GM23338 (cell line): ENCODE measurements at regions not wholly inside any gene's neighbourhood (a gene's known extent, or its start where the extent isn't known, plus 50 kb on each side); places are given as distances from the start of the nearest gene placed in this dataset.

ENCODE experiments used
- ATAC-seq: fragments of 200-7000 bp; cut with Tn5 transposase; 3 replicates; pipeline ENCODE4 v1.9.1; 2020
- DNase-seq: peaks from one replicate; pipeline ENCODE4 v3.0.0-alpha.2; 2015; ENCODE audit warnings: low spot score
- H2AFZ ChIP-seq: fragments of 200-600 bp; sonication (generic); 2 replicates; pipeline ENCODE4 v1.8.0; 2016; ENCODE audit warnings: antibody characterized with exemption, mild to moderate bottlenecking, moderate library complexity
- H3F3A ChIP-seq: fragments of 200-600 bp; sonication (generic); replicated peaks from 2 replicates; pipeline ENCODE4 v1.8.0; 2017; ENCODE audit warnings: antibody characterized with exemption, mixed run types, low read depth
- H3K27ac ChIP-seq: fragments of 200-600 bp; sonication (generic); 2 replicates; pipeline ENCODE4 v1.6.1; 2016; ENCODE audit warnings: low read depth
- H3K27me3 ChIP-seq: fragments of 200-600 bp; sonication (generic); 2 replicates; pipeline ENCODE4 v1.8.0; 2016; ENCODE audit warnings: mild to moderate bottlenecking, mixed run types, moderate library complexity; ENCODE audit not compliant: insufficient read depth
- H3K36me3 ChIP-seq: fragments of 200-600 bp; sonication (generic); 2 replicates; pipeline ENCODE4 v1.8.0; 2016; ENCODE audit warnings: mild to moderate bottlenecking; ENCODE audit not compliant: insufficient read depth
- H3K4me1 ChIP-seq: fragments of 200-600 bp; sonication (generic); 2 replicates; pipeline ENCODE4 v1.8.0; 2016; ENCODE audit warnings: mild to moderate bottlenecking, moderate library complexity; ENCODE audit not compliant: insufficient read depth
- H3K4me2 ChIP-seq: fragments of 200-600 bp; sonication (generic); 2 replicates; pipeline ENCODE4 v1.7.1; 2017; ENCODE audit warnings: mixed run types
- H3K4me3 ChIP-seq: fragments of 200-600 bp; sonication (generic); 2 replicates; pipeline ENCODE4 v1.6.1; 2016; ENCODE audit warnings: mixed run types
- H3K79me2 ChIP-seq: fragments of 200-600 bp; sonication (generic); replicated peaks from 2 replicates; pipeline ENCODE4 v1.8.0; 2017; ENCODE audit warnings: mild to moderate bottlenecking; ENCODE audit not compliant: insufficient read depth
- H3K9me2 ChIP-seq: fragments of 200-600 bp; sonication (generic); 2 replicates; pipeline ENCODE4 v1.8.0; 2017; ENCODE audit not compliant: insufficient read depth
- H4K20me1 ChIP-seq: fragments of 200-600 bp; sonication (generic); replicated peaks from 2 replicates; pipeline ENCODE4 v1.8.0; 2017; ENCODE audit warnings: mild to moderate bottlenecking; ENCODE audit not compliant: insufficient read depth
- H3K27ac Mint-ChIP-seq: 2 replicates; pipeline ENCODE4 v1.8.0; 2020; ENCODE audit warnings: inconsistent platforms, mild to moderate bottlenecking, moderate library complexity, mixed read lengths
- H3K27me3 Mint-ChIP-seq: 3 replicates; pipeline ENCODE4 v1.8.0; 2022; ENCODE audit warnings: low read depth, mild to moderate bottlenecking, moderate library complexity, mixed read lengths, inconsistent platforms; ENCODE audit not compliant: insufficient read depth, poor library complexity
- H3K36me3 Mint-ChIP-seq: 3 replicates; pipeline ENCODE4 v1.8.0; 2021; ENCODE audit warnings: low read depth, mild to moderate bottlenecking, inconsistent platforms, moderate library complexity, mixed read lengths
- H3K4me1 Mint-ChIP-seq: 3 replicates; pipeline ENCODE4 v1.8.0; 2020; ENCODE audit warnings: mild to moderate bottlenecking, inconsistent platforms, mixed read lengths
- H3K4me3 Mint-ChIP-seq: 3 replicates; pipeline ENCODE4 v1.8.0; 2021; ENCODE audit warnings: moderate library complexity, mild to moderate bottlenecking, inconsistent platforms, mixed read lengths
- H3K9me3 Mint-ChIP-seq: 3 replicates; pipeline ENCODE4 v1.8.0; 2020; ENCODE audit warnings: moderate library complexity, mild to moderate bottlenecking, inconsistent platforms, mixed read lengths
- CREB1 ChIP-seq: fragments of 250-450 bp; sonication (Bioruptor Pico); IDR thresholded peaks from 2 replicates; pipeline ENCODE4 v1.5.0; 2020; ENCODE audit warnings: low read depth, mild to moderate bottlenecking, moderate library complexity
- EZH2 ChIP-seq: fragments of 200-600 bp; sonication (generic); IDR thresholded peaks from one replicate; pipeline ENCODE4 v1.8.0; 2017; ENCODE audit warnings: antibody characterized with exemption, mild to moderate bottlenecking, low read depth; ENCODE audit not compliant: unreplicated experiment
- EZH2phosphoT487 ChIP-seq: fragments of 200-600 bp; sonication (generic); IDR thresholded peaks from one replicate; pipeline ENCODE4 v1.8.1; 2018; ENCODE audit warnings: antibody characterized with exemption; ENCODE audit not compliant: unreplicated experiment
- JUNB ChIP-seq: IDR thresholded peaks from one replicate; pipeline ENCODE4 v1.6.1; 2016; ENCODE audit warnings: antibody characterized with exemption; ENCODE audit not compliant: unreplicated experiment
- NANOG ChIP-seq: IDR thresholded peaks from 2 replicates; pipeline ENCODE4 v1.6.1; 2016; ENCODE audit warnings: antibody characterized with exemption, borderline replicate concordance
- POLR2AphosphoS5 ChIP-seq: IDR thresholded peaks from 2 replicates; pipeline ENCODE4 v1.6.1; 2016; ENCODE audit warnings: antibody characterized with exemption, low read depth
- STAT1 ChIP-seq: IDR thresholded peaks from one replicate; pipeline ENCODE4 v1.6.1; 2016; ENCODE audit warnings: antibody characterized with exemption; ENCODE audit not compliant: unreplicated experiment
- ZNF114 ChIP-seq: fragments of 250-450 bp; sonication (Bioruptor Pico); IDR thresholded peaks from 2 replicates; pipeline ENCODE4 v1.5.0; 2020; ENCODE audit warnings: mild to moderate bottlenecking, moderate library complexity
- ZNF331 ChIP-seq: fragments of 250-450 bp; sonication (Bioruptor Pico); IDR thresholded peaks from 2 replicates; pipeline ENCODE4 v1.5.0; 2020; ENCODE audit warnings: low read depth, mild to moderate bottlenecking, moderate library complexity
- TF ChIP-seq, protein P1 (sequence below), 2 experiments: fragments of 200-600 bp in 1 of 2; sonication (generic) in 1 of 2; conservative IDR thresholded peaks; 2 replicates each; pipeline versions ENCODE4 v1.5.1 to v1.6.1; 2016 to 2017; ENCODE audit warnings: antibody characterized with exemption in 2 of 2, low read depth in 2 of 2, mild to moderate bottlenecking in 2 of 2, moderate library complexity in 1 of 2
- TF ChIP-seq, protein P2 (sequence below): IDR thresholded peaks from one replicate; pipeline ENCODE4 v1.6.1; 2018; ENCODE audit warnings: antibody characterized with exemption; ENCODE audit not compliant: unreplicated experiment
- TF ChIP-seq, protein P3 (sequence below): IDR thresholded peaks from 2 replicates; pipeline ENCODE4 v1.6.1; 2016; ENCODE audit warnings: antibody characterized with exemption
- TF ChIP-seq, protein P4 (sequence below): fragments of 250-450 bp; sonication (Bioruptor Pico); IDR thresholded peaks from 2 replicates; pipeline ENCODE4 v1.5.0; 2020; ENCODE audit warnings: mild to moderate bottlenecking, moderate library complexity

DNA sequence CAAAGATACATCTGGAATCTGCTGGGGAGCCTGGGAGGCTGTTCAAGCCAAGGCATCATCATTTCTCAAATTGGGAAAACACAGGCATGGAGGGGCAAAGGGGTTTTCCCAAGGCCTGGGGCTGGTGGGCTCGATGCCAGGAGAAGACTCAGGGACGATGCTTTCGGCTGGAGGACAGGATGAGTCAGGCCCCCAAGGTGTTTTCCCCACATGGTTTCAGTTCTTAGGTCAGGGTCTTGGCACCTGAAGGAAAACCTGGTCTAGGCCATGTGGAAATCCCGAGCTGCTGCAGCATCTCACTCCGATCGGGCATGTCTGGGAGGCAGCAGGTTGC is 348.1 kb downstream of the CDC5L start:
- Histone ChIP-seq H3K27me3 (no peaks in the 10 kb centered on the region), H3F3A (no peaks in the 10 kb centered on the region), H3K79me2 (no peaks in the 10 kb centered on the region), H3K4me1 (peaks cover 8% of the 10 kb centered on the region; the same call in 1 of the 2 replicates), H3K4me3 (no peak overlapping the region), H3K4me2 (no peak overlapping the region), H4K20me1 (no peaks in the 10 kb centered on the region), H3K36me3 (no peaks in the 10 kb centered on the region), H3K9me2 (peaks cover 12% of the 10 kb centered on the region; the same call in 1 of the 2 replicates), H3K27ac (no peak overlapping the region), H2AFZ (no peak overlapping the region)
- H3K4me1 Mint-ChIP-seq: peaks cover 16% of the 10 kb centered on the region
- TF ChIP-seq, protein P1, sequence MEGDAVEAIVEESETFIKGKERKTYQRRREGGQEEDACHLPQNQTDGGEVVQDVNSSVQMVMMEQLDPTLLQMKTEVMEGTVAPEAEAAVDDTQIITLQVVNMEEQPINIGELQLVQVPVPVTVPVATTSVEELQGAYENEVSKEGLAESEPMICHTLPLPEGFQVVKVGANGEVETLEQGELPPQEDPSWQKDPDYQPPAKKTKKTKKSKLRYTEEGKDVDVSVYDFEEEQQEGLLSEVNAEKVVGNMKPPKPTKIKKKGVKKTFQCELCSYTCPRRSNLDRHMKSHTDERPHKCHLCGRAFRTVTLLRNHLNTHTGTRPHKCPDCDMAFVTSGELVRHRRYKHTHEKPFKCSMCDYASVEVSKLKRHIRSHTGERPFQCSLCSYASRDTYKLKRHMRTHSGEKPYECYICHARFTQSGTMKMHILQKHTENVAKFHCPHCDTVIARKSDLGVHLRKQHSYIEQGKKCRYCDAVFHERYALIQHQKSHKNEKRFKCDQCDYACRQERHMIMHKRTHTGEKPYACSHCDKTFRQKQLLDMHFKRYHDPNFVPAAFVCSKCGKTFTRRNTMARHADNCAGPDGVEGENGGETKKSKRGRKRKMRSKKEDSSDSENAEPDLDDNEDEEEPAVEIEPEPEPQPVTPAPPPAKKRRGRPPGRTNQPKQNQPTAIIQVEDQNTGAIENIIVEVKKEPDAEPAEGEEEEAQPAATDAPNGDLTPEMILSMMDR (conservative IDR thresholded peaks at IDR 0.05; ENCODE audit: low read depth in 2 of 2): no peak
- TF ChIP-seq EZH2: no peak
- TF ChIP-seq CREB1 (CRISPR knock-in tag): no peak
- TF ChIP-seq, protein P2, sequence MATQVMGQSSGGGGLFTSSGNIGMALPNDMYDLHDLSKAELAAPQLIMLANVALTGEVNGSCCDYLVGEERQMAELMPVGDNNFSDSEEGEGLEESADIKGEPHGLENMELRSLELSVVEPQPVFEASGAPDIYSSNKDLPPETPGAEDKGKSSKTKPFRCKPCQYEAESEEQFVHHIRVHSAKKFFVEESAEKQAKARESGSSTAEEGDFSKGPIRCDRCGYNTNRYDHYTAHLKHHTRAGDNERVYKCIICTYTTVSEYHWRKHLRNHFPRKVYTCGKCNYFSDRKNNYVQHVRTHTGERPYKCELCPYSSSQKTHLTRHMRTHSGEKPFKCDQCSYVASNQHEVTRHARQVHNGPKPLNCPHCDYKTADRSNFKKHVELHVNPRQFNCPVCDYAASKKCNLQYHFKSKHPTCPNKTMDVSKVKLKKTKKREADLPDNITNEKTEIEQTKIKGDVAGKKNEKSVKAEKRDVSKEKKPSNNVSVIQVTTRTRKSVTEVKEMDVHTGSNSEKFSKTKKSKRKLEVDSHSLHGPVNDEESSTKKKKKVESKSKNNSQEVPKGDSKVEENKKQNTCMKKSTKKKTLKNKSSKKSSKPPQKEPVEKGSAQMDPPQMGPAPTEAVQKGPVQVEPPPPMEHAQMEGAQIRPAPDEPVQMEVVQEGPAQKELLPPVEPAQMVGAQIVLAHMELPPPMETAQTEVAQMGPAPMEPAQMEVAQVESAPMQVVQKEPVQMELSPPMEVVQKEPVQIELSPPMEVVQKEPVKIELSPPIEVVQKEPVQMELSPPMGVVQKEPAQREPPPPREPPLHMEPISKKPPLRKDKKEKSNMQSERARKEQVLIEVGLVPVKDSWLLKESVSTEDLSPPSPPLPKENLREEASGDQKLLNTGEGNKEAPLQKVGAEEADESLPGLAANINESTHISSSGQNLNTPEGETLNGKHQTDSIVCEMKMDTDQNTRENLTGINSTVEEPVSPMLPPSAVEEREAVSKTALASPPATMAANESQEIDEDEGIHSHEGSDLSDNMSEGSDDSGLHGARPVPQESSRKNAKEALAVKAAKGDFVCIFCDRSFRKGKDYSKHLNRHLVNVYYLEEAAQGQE: no peak
- TF ChIP-seq STAT1: no peak
- no peak for TF ChIP-seq JUNB
- TF ChIP-seq POLR2AphosphoS5: no peak
- TF ChIP-seq, protein P3, sequence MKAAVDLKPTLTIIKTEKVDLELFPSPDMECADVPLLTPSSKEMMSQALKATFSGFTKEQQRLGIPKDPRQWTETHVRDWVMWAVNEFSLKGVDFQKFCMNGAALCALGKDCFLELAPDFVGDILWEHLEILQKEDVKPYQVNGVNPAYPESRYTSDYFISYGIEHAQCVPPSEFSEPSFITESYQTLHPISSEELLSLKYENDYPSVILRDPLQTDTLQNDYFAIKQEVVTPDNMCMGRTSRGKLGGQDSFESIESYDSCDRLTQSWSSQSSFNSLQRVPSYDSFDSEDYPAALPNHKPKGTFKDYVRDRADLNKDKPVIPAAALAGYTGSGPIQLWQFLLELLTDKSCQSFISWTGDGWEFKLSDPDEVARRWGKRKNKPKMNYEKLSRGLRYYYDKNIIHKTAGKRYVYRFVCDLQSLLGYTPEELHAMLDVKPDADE: no peak
- TF ChIP-seq ZNF114 (CRISPR knock-in tag): no peak
- no peak for TF ChIP-seq ZNF331 (CRISPR knock-in tag)
- no peak for TF ChIP-seq EZH2phosphoT487
- no peak for TF ChIP-seq NANOG
- TF ChIP-seq, protein P4, sequence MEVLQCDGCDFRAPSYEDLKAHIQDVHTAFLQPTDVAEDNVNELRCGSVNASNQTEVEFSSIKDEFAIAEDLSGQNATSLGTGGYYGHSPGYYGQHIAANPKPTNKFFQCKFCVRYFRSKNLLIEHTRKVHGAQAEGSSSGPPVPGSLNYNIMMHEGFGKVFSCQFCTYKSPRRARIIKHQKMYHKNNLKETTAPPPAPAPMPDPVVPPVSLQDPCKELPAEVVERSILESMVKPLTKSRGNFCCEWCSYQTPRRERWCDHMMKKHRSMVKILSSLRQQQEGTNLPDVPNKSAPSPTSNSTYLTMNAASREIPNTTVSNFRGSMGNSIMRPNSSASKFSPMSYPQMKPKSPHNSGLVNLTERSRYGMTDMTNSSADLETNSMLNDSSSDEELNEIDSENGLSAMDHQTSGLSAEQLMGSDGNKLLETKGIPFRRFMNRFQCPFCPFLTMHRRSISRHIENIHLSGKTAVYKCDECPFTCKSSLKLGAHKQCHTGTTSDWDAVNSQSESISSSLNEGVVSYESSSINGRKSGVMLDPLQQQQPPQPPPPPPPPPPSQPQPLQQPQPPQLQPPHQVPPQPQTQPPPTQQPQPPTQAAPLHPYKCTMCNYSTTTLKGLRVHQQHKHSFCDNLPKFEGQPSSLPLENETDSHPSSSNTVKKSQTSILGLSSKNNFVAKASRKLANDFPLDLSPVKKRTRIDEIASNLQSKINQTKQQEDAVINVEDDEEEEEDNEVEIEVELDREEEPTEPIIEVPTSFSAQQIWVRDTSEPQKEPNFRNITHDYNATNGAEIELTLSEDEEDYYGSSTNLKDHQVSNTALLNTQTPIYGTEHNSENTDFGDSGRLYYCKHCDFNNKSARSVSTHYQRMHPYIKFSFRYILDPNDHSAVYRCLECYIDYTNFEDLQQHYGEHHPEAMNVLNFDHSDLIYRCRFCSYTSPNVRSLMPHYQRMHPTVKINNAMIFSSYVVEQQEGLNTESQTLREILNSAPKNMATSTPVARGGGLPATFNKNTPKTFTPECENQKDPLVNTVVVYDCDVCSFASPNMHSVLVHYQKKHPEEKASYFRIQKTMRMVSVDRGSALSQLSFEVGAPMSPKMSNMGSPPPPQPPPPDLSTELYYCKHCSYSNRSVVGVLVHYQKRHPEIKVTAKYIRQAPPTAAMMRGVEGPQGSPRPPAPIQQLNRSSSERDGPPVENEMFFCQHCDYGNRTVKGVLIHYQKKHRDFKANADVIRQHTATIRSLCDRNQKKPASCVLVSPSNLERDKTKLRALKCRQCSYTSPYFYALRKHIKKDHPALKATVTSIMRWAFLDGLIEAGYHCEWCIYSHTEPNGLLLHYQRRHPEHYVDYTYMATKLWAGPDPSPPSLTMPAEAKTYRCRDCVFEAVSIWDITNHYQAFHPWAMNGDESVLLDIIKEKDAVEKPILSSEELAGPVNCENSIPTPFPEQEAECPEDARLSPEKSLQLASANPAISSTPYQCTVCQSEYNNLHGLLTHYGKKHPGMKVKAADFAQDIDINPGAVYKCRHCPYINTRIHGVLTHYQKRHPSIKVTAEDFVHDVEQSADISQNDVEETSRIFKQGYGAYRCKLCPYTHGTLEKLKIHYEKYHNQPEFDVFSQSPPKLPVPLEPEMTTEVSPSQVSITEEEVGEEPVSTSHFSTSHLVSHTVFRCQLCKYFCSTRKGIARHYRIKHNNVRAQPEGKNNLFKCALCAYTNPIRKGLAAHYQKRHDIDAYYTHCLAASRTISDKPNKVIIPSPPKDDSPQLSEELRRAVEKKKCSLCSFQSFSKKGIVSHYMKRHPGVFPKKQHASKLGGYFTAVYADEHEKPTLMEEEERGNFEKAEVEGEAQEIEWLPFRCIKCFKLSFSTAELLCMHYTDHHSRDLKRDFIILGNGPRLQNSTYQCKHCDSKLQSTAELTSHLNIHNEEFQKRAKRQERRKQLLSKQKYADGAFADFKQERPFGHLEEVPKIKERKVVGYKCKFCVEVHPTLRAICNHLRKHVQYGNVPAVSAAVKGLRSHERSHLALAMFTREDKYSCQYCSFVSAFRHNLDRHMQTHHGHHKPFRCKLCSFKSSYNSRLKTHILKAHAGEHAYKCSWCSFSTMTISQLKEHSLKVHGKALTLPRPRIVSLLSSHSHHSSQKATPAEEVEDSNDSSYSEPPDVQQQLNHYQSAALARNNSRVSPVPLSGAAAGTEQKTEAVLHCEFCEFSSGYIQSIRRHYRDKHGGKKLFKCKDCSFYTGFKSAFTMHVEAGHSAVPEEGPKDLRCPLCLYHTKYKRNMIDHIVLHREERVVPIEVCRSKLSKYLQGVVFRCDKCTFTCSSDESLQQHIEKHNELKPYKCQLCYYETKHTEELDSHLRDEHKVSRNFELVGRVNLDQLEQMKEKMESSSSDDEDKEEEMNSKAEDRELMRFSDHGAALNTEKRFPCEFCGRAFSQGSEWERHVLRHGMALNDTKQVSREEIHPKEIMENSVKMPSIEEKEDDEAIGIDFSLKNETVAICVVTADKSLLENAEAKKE (CRISPR knock-in tag): no peak
- H3K27me3 Mint-ChIP-seq: peaks cover 4% of the 10 kb centered on the region
- DNase-seq (no peak), ATAC-seq (no peak)
- H3K4me3 Mint-ChIP-seq: no peak overlapping the region
- H3K27ac Mint-ChIP-seq: no peak overlapping the region
- no peaks in the 10 kb centered on the region for H3K36me3 Mint-ChIP-seq
- no peaks in the 10 kb centered on the region for H3K9me3 Mint-ChIP-seq
